Heart right ventricle (tissue), 16 donors: ENCODE measurements at regions not wholly inside any gene's neighbourhood (a gene's known extent, or its start where the extent isn't known, plus 50 kb on each side); places are given as distances from the start of the nearest gene placed in this dataset.
"Not testable (repeated sequence)": the region's sequence is repeated elsewhere in the genome, so short reads cannot be mapped to it uniquely, and the experiment has no call there.

Source experiments
- ATAC-seq, 8 donors: fragments of 200-7000 bp; cut with Tn5 transposase; one replicate each; pipeline ENCODE4 v1.9.1; 2020; ENCODE audit warnings: mild to moderate bottlenecking in 8 of 8, moderate library complexity in 8 of 8, moderate number of reproducible peaks in 1 of 8
- DNase-seq, 2 donors: peaks; one replicate each; pipeline ENCODE4 v3.0.0-alpha.2; 2020
- H3K27ac ChIP-seq, 10 donors: fragments of 200-600 bp; sonication (generic) in 2 of 10; one replicate each; pipeline versions ENCODE4 v1.5.0 to v1.8.0; 2020 to 2022; ENCODE audit warnings: mild to moderate bottlenecking in 3 of 10
- H3K27me3 ChIP-seq, 7 donors: fragments of 200-600 bp; one replicate each; pipeline ENCODE4 v1.8.0; 2021 to 2022; ENCODE audit warnings: mild to moderate bottlenecking in 2 of 7
- H3K36me3 ChIP-seq, 9 donors: fragments of 200-600 bp; sonication (generic) in 1 of 9; one replicate each; pipeline versions ENCODE4 v1.5.0 to v1.8.0; 2020 to 2022; ENCODE audit warnings: mild to moderate bottlenecking in 2 of 9
- H3K4me1 ChIP-seq, 9 donors: fragments of 200-600 bp; sonication (generic) in 1 of 9; one replicate each; pipeline versions ENCODE4 v1.5.0 to v1.8.0; 2020 to 2022; ENCODE audit warnings: mild to moderate bottlenecking in 4 of 9
- H3K4me3 ChIP-seq, 10 donors: fragments of 200-600 bp; sonication (generic) in 2 of 10; one replicate each; pipeline versions ENCODE4 v1.5.0 to v1.8.0; 2020 to 2022; ENCODE audit warnings: mild to moderate bottlenecking in 7 of 10, moderate library complexity in 2 of 10
- H3K9me3 ChIP-seq, 11 donors: fragments of 200-600 bp in 10 of 11; sonication (generic) in 2 of 11; one replicate each; pipeline versions ENCODE4 v1.5.0 to v1.8.0; 2013 to 2022; ENCODE audit warnings: mild to moderate bottlenecking in 2 of 11, control low read depth in 1 of 11, moderate library complexity in 1 of 11
- WGBS, 2 donors: extraction: QIAGEN DNeasy Blood & Tissue Kit; methylation state at CpG; one replicate each; pipeline ENCODE4 v1.1.7; 2013; ENCODE audit warnings: inconsistent platforms in 1 of 2; 5-methylcytosine and 5-hydroxymethylcytosine counted together
- intact Hi-C, 10 donors: fragments of 100-400 bp; cut with DNase I; formaldehyde crosslinking; loops; one replicate each; pipeline versions ENCODE4 v1.11.1 to v1.14.2; 2022
- TF ChIP-seq, protein P1 (sequence below), 9 donors: fragments of 200-600 bp; sonication (generic) in 2 of 9; IDR thresholded peaks; one replicate each; pipeline versions ENCODE4 v1.5.0 to v1.8.0; 2021 to 2022; ENCODE audit warnings: antibody characterized with exemption in 9 of 9, mild to moderate bottlenecking in 5 of 9, moderate library complexity in 1 of 9
- donor health status: Arrhythmogenic right ventricular cardiomyopathy.
- donor health status: ischemic (EF 13 %, LVEDD 7.1; RV severe dilation, severe dysfunction).
- donor health status: healthy with polysubstance abuse.
- donor health status: DM: no; HTN: yes; CAD: no.
- donor health status: DM: no; HTN: no; CAD: no.
- donor health status: ischemic (EF 25% LVEDD 6.9; RV normal size, moderate dysfunction).
- donor health status: ischemic (EF 25% LVEDD 5.7; RV mildly dilated, moderate dysfunction).
- donor health status: healthy.
- donor health status: DM: yes; HTN: yes; CAD: no.
- donor health status: Ischemic cardiomyopathy.
- donor health status: ischemic (EF 35%, LVEDD 5.7; RV mildly dilated, moderate dysfunction).
- donor health status: nonischemic (EF 11% LVEDD 7.7; RV severe dilation, severe dysfunction).
- donor health status: DM: yes; HTN: yes; CAD: no.
- donor health status: PGD.
- donor health status: ischemic (EF 29% LVEDD 5.4; RV normal size, mild dysfunction).
- donor health status: nonischemic (EF 23%, LVEDD 6.1; RV moderate dilation, normal function).

GRCh38 chr11:49783841-49784240 lies 168.3 kb upstream of the OR4C13 start:
- H3K27me3 ChIP-seq, H3K4me1 ChIP-seq, intact Hi-C loops, ATAC-seq, DNase-seq, H3K27ac ChIP-seq, H3K4me3 ChIP-seq, H3K36me3 ChIP-seq, H3K9me3 ChIP-seq: not testable (repeated sequence)
- 81% methylated on average over 4 of the region's 6 CpGs for WGBS, 2 donors

GRCh38 chr11:49789787-49790186 lies 162.4 kb upstream of the OR4C13 start:
- H3K27me3 ChIP-seq, H3K4me3 ChIP-seq, H3K4me1 ChIP-seq, H3K36me3 ChIP-seq, ATAC-seq, intact Hi-C loops, H3K27ac ChIP-seq, DNase-seq: not testable (repeated sequence)
- 57 to 59% methylated on average over 2 of the region's 2 CpGs for WGBS, 2 donors
- peaks cover 0 to 12% (median 0%) of the 10 kb centered on the region in 11 donors for H3K9me3 ChIP-seq

GRCh38 chr11:49798206-49798837 lies 153.9 kb upstream of the OR4C13 start:
- H3K27ac ChIP-seq, DNase-seq, H3K27me3 ChIP-seq, H3K36me3 ChIP-seq, H3K4me1 ChIP-seq, H3K4me3 ChIP-seq, intact Hi-C loops, ATAC-seq, H3K9me3 ChIP-seq: not testable (repeated sequence)
- WGBS, 2 donors = 83 to 92% methylated on average over 29 to 35 of the region's 39 CpGs

DNA sequence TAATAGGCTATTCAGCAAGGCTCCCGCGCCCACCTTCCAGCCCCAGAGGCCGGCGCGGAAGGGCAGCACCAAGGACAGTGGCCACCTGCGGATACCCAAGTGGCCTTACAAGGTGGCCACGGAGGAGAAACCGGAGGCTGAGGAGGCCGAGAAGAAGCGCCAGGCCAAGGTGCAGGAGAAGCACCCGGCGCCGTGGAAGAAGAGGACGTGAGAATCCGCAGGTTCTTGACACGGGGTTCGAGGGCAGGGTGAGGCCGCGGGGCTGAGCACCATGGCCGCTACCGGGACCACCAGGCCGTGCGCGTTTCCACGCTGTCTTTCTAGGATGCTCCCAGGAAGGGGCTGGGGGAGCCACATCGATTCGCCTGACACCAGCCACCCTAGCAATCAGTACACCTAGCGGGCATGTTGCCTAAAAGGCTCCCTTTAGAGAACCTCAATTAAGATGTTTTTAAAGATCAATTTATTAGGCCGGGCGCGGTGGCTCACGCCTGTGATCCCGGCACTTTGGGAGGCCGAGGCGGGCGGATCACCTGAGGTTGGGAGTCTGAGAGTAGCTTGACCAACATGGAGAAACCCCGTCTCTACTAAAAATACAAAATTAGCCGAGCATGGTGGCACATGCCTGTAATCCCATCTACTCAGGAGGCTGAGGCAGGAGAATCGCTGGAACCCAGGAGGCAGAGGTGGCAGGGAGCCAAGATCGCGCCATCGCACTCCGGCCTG lies 134.3 kb upstream of the OR4C13 start:
- H3K4me1 ChIP-seq, ATAC-seq, H3K27me3 ChIP-seq, DNase-seq, H3K36me3 ChIP-seq, intact Hi-C loops, H3K4me3 ChIP-seq, H3K9me3 ChIP-seq, H3K27ac ChIP-seq: not testable (repeated sequence)
- WGBS, 2 donors = 87 to 92% methylated on average over 42 of the region's 43 CpGs

GRCh38 chr11:49823188-49823587 lies 129.0 kb upstream of the OR4C13 start:
- H3K36me3 ChIP-seq, H3K9me3 ChIP-seq, ATAC-seq, H3K4me3 ChIP-seq, H3K27me3 ChIP-seq, intact Hi-C loops, DNase-seq, H3K27ac ChIP-seq, H3K4me1 ChIP-seq: not testable (repeated sequence)
- 64 to 77% methylated on average over 6 of the region's 6 CpGs for WGBS, 2 donors

DNA sequence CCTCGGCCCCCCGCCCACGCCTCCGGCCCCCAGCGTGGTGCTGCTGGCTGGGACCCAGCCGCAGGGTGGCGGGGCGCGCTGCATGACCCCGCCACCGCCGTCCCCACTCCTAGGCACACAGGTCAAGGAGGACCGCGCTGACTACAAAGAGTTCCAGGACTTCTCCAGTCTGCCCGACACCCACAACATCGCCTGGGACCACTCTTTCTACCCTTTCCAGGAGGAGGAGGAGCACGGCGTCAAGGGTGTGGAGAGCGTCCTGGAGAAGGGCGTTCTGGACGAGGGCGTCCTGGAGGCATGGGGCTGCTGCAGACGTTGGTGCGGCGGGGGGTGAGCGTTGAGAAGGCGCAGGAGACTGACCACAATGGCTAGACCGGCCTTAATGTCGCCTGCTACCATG lies 101.7 kb upstream of the OR4C13 start:
- H3K27me3 ChIP-seq, H3K4me3 ChIP-seq, ATAC-seq, intact Hi-C loops, H3K4me1 ChIP-seq, DNase-seq, H3K27ac ChIP-seq, H3K36me3 ChIP-seq: not testable (repeated sequence)
- peaks cover 0 to 10% (median 0%) of the 10 kb centered on the region in 11 donors for H3K9me3 ChIP-seq
- WGBS, 2 donors = 91 to 92% methylated on average over 27 to 29 of the region's 29 CpGs

DNA sequence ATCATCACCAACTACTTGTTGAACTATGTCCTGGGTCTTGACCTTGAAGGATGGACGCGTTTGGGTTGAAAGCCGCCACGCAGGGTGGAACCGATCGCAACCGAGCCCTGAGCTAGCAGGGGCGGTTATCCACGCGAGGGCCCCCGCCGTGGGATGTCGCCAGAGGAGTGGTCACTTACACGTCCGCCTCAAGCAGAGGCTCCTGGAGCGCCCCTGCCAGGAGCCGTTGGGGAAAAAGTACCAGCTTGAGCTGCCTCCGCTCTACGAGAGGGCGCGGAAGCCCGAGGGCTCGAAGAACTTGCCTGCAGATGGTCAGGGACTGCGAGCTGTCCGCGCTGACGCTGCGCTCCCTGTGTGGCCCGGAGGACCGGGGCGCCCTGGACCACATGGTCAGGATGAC lies 100.7 kb upstream of the OR4C13 start:
- peaks cover 0 to 10% (median 0%) of the 10 kb centered on the region in 11 donors for H3K9me3 ChIP-seq
- no peak overlapping the region for H3K4me3 ChIP-seq
- DNase-seq (no peak), ATAC-seq (no peak)
- intact Hi-C loops = no loop called here
- no peaks in the 10 kb centered on the region for H3K4me1 ChIP-seq
- peaks cover 0 to 2% (median 0%) of the 10 kb centered on the region in 7 donors for H3K27me3 ChIP-seq
- TF ChIP-seq, protein P1, sequence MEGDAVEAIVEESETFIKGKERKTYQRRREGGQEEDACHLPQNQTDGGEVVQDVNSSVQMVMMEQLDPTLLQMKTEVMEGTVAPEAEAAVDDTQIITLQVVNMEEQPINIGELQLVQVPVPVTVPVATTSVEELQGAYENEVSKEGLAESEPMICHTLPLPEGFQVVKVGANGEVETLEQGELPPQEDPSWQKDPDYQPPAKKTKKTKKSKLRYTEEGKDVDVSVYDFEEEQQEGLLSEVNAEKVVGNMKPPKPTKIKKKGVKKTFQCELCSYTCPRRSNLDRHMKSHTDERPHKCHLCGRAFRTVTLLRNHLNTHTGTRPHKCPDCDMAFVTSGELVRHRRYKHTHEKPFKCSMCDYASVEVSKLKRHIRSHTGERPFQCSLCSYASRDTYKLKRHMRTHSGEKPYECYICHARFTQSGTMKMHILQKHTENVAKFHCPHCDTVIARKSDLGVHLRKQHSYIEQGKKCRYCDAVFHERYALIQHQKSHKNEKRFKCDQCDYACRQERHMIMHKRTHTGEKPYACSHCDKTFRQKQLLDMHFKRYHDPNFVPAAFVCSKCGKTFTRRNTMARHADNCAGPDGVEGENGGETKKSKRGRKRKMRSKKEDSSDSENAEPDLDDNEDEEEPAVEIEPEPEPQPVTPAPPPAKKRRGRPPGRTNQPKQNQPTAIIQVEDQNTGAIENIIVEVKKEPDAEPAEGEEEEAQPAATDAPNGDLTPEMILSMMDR (IDR thresholded peaks at IDR 0.05) = no peak
- H3K27ac ChIP-seq = no peak overlapping the region
- WGBS, 2 donors = 53 to 74% methylated on average over 31 of the region's 31 CpGs
- H3K36me3 ChIP-seq = no peaks in the 10 kb centered on the region
